SH-SY5Y (cell line): ENCODE measurements at regions not wholly inside any gene's neighbourhood (a gene's known extent, or its start where the extent isn't known, plus 50 kb on each side); places are given as distances from the start of the nearest gene placed in this dataset.

Experiments used
- GATA2 ChIP-seq: IDR thresholded peaks from 2 replicates; pipeline ENCODE4 v1.6.1; 2011; ENCODE audit warnings: mild to moderate bottlenecking, low read depth, low read length
- GATA3 ChIP-seq: IDR thresholded peaks from 2 replicates; pipeline ENCODE4 v1.6.1; 2011; ENCODE audit warnings: low read depth, mild to moderate bottlenecking, low read length, moderate library complexity

- TF ChIP-seq GATA3 (no peak), GATA2 (no peak)
These were observed 287.6 kb downstream of the PAPSS1 start for GRCh38 chr4:107432451-107432850.
